GM19351 (cell line): ENCODE measurements at regions not wholly inside any gene's neighbourhood (a gene's known extent, or its start where the extent isn't known, plus 50 kb on each side); places are given as distances from the start of the nearest gene placed in this dataset.
"Not testable (repeated sequence)": the region's sequence is repeated elsewhere in the genome, so short reads cannot be mapped to it uniquely, and the experiment has no call there.

Source experiments
- ATAC-seq: cut with Tn5 transposase; IDR thresholded peaks from one replicate; pipeline ENCODE4 v1.9.1; 2021; ENCODE audit warnings: mild to moderate bottlenecking, moderate library complexity; ENCODE audit not compliant: unreplicated experiment

DNA sequence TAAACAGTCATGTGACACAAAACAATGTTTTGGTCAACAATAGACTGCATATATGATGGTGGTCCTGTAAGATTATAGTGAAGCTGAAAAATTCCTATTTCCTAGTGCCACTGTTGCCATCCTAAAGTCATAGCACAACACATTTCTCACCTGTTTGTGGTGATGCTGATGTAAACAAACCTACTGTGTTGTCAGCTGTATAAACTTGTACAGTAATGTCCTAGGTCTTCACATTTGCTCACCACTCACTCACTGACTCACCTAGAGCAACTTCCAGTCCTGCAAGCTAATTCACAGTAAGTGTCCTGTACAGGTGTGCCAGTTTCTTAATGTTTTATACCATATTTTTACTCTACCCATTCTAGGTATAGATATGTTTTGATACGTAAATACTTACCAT lies 326.1 kb upstream of the USP24 start:
- no peak for ATAC-seq

DNA sequence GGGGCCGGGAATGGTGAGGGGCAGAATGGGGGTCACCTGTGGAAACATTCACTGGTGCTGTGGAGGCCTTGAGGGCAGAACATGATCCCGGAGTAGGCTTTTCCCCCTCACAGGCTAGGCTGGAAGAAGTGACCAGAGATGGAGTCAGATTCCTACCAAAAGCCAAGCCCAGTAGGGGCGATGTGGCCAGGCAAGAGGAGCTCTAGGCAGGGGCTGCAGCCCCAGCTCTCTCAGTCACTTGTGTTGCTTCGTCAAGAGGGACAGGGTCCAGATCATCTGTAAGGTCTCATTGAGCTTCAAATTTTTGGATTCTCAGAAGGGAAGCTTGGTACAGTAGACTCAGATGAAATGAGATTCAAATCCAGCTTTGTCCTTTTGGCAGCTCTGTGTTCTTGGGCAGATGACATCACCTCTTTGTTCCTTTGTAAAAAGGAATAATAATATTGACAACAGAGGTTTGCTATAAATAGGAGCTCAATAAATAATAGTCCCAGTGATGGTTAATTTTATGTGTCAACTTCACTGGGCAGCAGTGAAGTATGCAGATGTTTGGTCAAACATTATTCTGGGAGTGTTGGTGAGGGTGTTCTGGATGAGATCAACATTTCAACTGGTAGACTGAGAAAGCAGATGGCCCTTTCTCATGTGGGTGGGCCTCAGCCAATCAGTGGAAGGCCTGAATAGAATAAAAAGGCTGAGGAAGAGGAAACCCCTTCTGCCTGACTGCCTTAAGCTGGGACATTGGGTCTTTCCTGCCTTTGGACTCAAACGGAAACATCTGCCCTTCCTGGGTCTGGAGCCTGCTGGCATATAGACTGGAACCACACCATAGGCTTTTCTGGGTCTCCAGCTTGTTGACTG lies 324.7 kb upstream of the USP24 start:
- ATAC-seq: no peak

DNA sequence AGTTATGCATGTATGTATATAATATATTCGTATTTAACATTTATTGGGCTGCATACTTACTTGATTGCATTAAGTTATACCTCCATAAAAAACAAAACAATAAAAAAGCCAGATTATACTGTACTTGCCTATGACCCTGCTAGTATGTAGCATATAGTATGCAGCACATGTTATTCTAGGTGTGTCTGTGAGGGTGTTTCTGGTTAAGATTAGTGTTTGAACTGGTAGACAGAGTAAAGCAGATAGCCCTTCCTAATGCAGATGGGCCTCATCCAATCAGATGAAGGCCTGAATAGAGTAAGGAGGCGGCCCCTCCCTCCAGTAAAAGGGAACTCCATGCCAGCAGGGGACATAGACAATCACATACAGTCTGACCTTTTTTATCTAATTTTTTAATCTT lies 323.3 kb upstream of the USP24 start:
- ATAC-seq: no peak

- peak; percentile 66 for ATAC-seq
Measured at GRCh38 chr1:55536545-55536865, 321.3 kb upstream of the USP24 start.

- peak; percentile 29 for ATAC-seq
Measured at GRCh38 chr1:55535724-55536544, 320.8 kb upstream of the USP24 start.

DNA sequence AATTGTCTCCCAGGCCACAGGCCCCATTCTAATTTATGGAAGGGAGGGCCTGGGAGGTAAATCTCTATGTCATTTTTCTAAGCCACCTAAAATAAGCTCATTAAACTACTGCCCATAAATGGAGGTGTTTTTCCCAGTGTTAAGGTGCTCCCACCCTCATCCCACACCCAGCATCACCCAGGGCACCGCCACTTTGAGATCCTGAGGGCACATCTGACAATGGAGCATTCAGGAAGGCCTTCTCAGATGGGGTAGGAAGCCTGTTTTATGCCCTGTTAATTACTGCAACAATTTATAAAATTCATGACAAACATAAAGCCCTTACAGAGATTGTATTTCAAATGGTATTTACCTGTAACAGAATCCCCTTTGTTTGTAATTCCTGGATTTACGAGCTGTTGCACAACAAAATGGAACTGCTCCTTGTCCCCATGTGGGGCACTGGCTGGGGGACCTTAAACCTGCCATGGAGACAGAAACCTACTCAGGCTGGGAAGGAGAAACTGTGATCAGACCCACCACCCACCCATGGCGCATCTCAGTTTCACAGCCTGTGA lies 319.5 kb upstream of the USP24 start:
- no peak for ATAC-seq

DNA sequence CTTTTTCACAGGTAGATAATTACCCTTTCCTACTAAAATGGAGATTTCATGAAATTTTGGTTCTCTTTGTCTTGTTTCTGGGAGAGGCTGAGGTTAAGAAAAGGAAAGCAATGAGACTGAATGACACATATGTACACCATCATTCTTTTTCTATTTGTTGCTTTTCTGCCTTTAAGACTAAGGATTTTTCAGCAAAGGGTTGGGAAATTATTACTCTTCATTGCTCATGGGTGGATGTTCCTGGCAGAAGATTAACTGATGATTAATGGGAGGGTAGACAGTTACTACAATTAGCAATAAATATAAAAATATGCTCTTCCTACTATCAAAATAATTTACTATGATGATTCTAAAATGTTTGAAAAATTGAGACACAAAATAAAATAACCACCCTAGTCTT lies 316.5 kb upstream of the USP24 start:
- ATAC-seq: no peak

- no peak for ATAC-seq
Measured at GRCh38 chr1:55530749-55531478, 315.8 kb upstream of the USP24 start.

- ATAC-seq: no peak
Measured at GRCh38 chr1:55529017-55529416, 313.9 kb upstream of the USP24 start.

- ATAC-seq: no peak
Measured at GRCh38 chr1:55527831-55528230, 312.7 kb upstream of the USP24 start.

DNA sequence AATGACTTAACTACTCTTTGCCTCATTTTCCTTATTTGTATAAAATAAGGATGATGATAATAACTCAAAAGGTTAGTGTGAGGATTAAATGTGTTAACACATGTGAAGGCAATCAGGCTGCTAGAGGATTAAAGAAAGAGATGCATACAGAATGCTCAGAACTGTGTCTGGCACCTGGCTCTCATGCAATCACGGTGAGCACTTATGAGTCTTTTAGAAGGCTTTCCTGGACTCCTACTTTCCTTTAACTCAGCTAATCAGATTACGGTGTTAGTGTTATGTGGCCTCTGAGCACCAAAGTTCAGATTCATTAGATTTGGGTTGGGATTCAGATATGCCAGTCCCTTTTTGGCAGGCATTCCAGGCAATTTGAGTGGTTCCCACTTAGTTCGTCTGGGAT lies 311.6 kb upstream of the USP24 start:
- no peak for ATAC-seq

DNA sequence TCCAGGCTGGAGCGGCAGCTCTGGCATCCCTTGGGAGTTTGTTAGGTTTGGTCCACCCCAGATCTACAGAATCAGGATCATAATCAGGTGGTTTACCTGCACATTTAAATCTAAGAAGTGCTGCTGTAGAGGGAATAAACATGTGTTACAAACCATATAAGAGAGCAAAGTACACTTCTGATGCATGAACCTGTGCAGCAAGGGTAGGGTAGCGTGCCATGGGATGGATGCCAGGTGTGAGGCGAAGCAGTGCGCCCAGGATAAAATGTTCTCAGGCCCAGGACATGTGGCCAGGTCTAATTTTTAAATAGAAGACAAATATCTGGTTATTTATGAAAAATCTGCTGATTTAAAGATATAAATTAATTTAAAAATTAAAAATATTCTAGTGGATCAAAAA lies 308.8 kb upstream of the USP24 start:
- no peak for ATAC-seq

DNA sequence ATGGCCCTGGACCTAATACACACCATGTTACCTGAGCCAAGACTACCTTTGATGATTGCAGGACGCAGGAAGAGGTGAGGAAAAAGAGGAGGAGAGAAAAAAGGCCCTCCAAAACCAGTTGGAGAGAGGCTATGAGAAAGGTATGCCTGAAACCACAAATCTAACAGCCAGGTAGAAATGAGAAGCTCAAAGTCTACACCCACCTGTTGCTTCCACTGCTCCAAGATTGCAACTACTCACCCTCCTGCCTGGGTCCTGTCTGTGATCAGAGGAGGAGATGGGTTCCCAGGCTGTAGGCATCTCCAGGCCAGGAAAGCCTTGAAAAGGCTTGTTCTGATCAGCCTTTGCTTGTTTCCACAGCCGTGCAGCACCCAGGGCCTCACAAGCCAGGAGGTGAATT lies 307.8 kb upstream of the USP24 start:
- no peak for ATAC-seq

- no peak for ATAC-seq
Measured at GRCh38 chr1:55522353-55522903, 307.3 kb upstream of the USP24 start.

DNA sequence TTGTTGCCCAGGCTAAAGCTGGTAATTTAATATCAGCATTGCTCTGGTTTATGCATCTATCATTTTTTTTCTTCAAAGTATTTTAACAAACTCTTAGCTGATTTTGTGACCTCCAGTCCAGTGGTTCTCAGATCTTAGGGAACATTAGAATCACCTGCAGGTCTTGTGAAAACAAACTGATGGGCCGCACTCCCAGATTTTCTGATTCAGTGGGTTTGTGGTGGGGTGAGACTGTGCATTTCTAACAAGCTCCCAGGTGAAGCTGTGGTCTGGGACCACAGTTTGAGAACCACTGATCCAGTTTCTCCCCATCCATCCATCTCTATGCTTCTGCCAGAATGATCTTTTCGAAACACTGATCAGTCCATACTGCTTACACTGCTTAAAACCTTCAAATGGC lies 305.7 kb upstream of the USP24 start:
- ATAC-seq: no peak

DNA sequence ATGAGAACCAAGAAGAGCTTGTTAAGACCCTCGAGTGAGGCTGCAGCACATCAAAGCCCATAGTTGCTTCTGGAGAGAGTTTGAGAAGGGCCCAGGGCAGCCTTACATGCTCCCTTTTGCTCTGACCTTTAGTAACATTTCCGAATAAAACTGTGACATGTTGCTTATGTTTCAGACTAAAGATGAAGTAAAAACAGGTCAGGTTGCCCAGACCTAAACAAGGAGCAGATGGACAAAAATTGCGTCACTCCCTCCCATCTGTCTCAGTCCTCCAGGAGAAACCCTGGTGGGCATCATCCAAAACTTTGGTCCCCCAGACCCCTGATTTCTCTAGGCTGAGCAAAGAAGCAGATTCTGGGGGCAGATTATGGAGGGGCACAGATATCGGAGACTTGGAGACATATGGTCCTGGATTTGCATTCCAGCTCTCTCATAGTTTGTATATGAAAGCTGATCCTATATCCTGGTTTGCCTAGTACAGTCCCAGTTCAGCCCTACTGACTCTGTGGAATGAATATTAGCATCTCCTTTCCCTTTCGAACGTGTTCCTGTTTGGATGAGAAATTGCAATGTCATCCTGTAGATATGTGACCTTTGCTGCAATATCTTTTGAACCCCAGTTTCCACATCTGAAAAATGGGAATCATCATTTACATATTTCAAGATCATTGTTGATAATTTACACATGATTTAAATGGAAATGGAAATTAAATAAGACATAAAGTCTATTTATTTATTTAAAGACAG lies 304.9 kb upstream of the USP24 start:
- ATAC-seq: no peak

- no peak for ATAC-seq
Measured at GRCh38 chr1:55519276-55519675, 304.1 kb upstream of the USP24 start.

GRCh38 chr1:55517036-55517435 lies 301.9 kb upstream of the USP24 start:
- no peak for ATAC-seq

DNA sequence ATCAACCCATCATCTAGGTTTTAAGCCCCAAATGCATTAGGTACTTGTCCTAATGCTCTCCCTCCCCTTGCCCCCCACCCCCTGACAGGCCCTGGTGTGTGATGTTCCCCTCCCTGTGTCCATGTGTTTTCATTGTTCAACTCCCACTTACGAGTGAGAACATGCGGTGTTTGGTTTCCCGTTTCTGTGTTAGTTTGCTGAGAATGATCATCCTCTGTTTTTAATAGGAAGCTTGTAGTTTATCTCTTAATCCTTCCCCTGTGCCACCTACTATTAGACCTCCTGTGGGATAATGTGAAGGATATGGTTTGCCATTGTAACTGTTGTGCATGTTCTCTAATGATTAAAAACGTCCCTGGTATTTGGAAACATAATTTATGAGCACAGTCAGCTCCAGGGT lies 299.4 kb upstream of the USP24 start:
- not testable (repeated sequence) for ATAC-seq

GRCh38 chr1:55512466-55512865 lies 297.3 kb upstream of the USP24 start:
- ATAC-seq: no peak
